Colon (tissue), 2 donors: ENCODE measurements at regions not wholly inside any gene's neighbourhood (a gene's known extent, or its start where the extent isn't known, plus 50 kb on each side); places are given as distances from the start of the nearest gene placed in this dataset.
"Not testable (repeated sequence)": the region's sequence is repeated elsewhere in the genome, so short reads cannot be mapped to it uniquely, and the experiment has no call there.

Experiments
- FAIRE-seq: peaks from 2 replicates; lab custom pipeline; 2012; peaks lifted over from hg19 to GRCh38; lab: Jason Lieb, UNC
- donor health status: control.
- donor health status: control.

DNA sequence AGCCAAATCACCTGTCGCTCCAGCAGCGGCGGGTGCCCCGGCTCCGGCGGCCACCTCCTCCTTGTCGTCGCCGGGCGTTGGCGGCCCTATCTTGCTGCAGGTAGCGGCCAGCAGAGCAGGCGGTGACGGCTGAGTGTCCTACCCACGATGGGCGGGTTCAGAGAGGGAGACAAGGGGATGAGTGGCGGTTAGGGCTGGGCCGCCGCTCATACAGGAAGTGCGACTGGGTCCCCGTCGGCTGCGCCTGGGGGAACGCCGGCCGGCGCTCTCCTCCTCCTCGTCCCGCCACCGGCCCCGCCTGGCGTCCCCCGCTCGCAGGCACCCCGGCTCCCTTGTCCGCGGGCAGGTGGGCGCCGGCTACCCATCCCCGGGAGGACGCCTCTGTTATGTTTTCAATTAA lies 1692.0 kb downstream of the SLITRK5 start:
- FAIRE-seq, result no peak

GRCh38 chr13:89372193-89372592 lies 1701.0 kb downstream of the SLITRK5 start:
- no peak for FAIRE-seq

DNA sequence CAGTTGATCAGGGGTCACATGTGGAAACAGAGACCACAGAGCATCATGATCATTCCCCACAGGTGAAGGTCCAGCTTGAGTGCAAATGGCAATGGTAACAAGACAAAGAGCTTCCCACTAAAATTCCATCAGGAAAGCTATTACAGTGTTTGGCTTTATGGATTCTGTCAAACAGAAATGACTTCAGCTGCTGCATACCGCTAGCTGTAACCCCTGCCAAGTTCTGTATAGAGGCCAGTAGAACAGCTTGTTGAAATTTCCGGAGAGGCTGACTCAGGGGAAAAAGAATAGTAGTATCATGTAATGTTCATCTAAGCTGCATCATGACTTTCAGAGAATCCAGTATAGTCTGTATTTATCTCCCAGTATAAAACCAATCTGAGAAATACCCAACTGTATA lies 1704.7 kb downstream of the SLITRK5 start:
- no peak for FAIRE-seq

GRCh38 chr13:89380101-89380500 lies 1708.9 kb downstream of the SLITRK5 start:
- no peak for FAIRE-seq

DNA sequence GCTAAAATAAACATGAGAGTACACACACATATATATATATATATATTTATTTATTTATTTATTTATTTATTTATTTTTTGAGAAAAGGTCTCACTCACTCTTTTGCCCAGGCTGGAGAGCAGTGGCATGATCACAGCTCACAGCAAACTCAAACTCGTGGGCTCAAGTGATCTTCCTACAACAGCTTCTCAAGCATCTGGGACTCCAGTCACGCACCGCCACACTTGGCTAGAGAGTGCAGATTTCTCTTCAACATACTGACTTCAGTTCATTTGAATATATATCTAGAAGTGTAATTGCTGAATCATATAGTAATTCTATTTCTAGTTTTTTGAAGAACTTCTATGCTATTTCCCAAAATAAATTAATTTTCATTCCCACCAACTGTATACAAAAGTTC lies 1711.8 kb downstream of the SLITRK5 start:
- FAIRE-seq, result no peak

- no peak for FAIRE-seq
Measured at GRCh38 chr13:89383891-89384290, 1712.7 kb downstream of the SLITRK5 start.

- FAIRE-seq, result no peak
Measured at GRCh38 chr13:89393758-89394304, 1722.7 kb downstream of the SLITRK5 start.

- no peak for FAIRE-seq
Measured at GRCh38 chr13:89401264-89401675, 1730.1 kb downstream of the SLITRK5 start.

DNA sequence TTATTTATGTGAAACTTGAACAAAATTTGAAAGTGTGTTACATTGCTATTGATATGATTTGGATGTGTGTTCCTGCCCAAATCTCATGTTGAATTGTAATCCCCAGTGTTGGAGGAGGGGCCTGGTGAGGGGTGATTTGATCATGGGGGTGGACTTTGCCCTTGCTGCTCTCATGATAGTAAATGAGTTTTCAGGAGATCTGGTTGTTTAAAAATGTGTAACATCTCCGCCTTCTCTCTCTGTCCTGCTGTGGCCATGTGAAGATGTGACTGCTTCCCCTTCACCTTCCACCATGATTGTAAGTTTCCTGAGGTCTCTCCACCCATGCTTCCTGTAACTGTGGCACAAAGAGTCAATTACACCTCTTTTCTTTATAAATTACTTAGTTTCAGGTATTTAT lies 1731.0 kb downstream of the SLITRK5 start:
- no peak for FAIRE-seq

DNA sequence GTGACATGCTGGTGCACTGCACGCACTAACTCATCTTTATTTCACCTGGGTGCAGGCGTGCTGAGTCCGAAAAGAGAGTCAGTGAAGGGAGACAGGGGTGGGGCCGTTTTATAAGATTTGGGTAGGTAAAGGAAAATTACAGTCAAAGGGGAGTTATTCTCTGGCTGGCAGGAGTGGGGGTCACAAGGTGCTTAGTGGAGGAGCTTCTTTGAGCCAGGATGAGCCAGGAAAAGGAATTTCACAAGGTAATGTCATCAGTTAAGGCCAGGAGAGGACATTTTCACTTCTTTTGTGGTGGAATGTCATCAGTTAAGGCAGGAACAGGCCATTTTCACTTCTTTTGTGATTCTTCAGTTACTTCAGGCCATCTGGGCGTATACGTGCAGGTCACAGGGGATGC lies 1734.9 kb downstream of the SLITRK5 start:
- not testable (repeated sequence) for FAIRE-seq

DNA sequence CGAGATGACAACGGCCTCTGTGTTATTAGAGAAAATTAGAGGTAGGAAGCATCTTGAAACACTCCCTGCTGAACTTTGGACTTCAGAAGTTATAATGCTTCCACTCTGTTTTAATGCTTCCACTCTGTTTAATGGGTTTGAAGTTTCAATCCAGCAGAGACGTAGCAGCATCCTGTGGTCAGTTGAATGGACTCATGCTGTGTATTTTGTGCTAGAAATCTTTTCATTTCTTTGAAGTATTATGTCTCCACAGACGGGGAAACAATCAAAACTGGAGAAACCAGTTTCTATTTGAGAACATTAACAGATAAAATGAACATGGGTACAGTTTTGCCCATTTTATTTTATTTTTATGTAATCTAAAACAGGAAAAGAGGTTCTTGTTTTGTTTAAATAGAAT lies 1736.2 kb downstream of the SLITRK5 start:
- no peak for FAIRE-seq

GRCh38 chr13:89432997-89433396 lies 1761.8 kb downstream of the SLITRK5 start:
- no peak for FAIRE-seq

DNA sequence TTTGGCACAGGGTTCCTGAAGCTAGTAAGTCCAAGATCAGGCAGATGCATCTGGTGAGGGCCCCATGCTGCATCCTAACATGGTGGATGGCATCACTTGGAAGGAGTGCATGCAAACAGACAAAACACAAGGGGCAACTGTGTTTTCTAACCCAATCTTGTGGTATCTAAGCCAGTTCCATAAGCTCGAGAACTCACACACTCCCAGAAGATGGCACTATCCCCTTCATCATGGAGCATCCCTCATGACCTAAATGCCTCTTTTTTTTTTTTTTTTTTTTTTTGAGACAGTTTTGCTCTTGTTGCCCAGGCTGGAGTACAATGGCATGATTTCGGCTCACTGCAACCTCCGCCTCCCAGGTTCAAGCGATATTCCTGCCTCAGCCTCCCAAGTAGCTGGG lies 1763.5 kb downstream of the SLITRK5 start:
- not testable (repeated sequence) for FAIRE-seq

DNA sequence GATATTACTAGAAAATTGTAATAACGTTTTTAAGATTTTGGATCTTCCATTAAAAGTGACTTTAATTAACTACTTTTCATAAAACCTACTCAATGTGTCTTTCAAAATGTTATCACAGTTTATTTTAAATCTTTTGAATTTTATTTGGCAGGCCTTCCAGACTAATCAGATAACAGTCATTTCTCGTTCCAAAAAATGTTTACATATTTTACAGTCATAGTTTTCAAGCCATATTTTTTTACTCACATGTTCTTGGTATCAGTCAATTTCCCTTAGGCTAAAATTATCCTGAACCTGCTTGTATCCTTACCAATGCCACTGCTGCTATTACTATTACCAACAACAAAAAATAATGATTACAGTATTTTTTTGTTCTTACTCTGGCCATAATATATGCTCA lies 1783.5 kb downstream of the SLITRK5 start:
- no peak for FAIRE-seq

- no peak for FAIRE-seq
Measured at GRCh38 chr13:89455225-89455624, 1784.1 kb downstream of the SLITRK5 start.

- FAIRE-seq, result no peak
Measured at GRCh38 chr13:89455741-89456140, 1784.6 kb downstream of the SLITRK5 start.

- no peak for FAIRE-seq
Measured at GRCh38 chr13:89457977-89458376, 1786.8 kb downstream of the SLITRK5 start.

- no peak for FAIRE-seq
Measured at GRCh38 chr13:89458456-89458855, 1787.3 kb downstream of the SLITRK5 start.

DNA sequence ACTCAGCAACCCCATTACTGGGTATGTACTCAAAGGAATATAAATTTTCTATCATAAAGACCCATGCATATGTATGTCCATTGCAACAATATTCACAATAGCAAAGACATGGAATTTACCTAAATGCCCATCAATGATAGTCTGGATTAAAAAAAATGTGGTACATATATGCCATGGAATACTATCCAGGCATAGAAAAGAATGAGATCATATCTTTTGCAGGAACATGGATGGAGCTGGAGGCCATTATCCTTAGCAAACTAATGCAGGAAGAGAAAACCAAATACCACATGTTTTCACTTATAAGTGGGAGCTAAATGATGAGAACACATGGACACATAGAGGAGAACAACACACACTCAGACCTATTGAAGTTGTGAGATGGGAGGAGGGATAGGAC lies 1789.7 kb downstream of the SLITRK5 start:
- FAIRE-seq, result not testable (repeated sequence)

- FAIRE-seq, result no peak
Measured at GRCh38 chr13:89465366-89465765, 1794.2 kb downstream of the SLITRK5 start.

- FAIRE-seq, result no peak
Measured at GRCh38 chr13:89468081-89468480, 1796.9 kb downstream of the SLITRK5 start.

DNA sequence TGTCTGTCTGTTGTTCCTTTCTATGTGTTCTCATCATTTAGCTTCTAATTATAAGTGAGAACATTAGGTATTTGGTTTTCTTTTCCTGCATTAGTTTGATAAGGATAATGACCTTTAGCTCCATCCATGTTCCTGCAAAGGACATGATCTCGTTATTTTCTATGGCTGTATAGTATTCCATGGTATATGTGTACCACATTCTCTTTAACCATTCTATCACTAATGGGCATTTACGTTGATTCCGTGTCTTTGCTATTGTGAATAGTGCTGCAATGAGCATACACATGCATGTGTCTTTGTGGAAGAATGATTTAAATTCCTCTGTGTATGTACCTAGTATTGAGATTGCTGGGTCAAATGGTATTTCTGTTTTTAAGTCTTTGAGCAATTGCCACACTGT lies 1799.7 kb downstream of the SLITRK5 start:
- no peak for FAIRE-seq

- no peak for FAIRE-seq
Measured at GRCh38 chr13:89474432-89474831, 1803.3 kb downstream of the SLITRK5 start.

DNA sequence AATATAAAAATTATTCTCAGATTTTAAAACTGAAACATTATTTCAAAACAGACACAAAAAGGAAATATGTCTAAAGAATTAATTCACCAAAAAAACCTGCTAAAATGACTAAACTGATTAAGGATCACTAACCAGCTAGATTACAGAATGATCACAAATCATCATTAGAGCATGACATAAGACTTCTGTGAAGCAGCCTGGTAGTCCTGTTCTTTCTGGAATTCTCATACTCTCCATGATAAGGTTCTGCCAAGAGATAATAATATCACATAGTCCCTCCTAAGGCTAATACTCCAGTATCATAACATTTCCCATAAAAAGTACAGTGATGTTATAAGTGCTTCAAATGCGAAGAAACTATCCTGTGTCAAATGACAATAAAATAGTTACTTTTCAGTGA lies 1814.9 kb downstream of the SLITRK5 start:
- no peak for FAIRE-seq

DNA sequence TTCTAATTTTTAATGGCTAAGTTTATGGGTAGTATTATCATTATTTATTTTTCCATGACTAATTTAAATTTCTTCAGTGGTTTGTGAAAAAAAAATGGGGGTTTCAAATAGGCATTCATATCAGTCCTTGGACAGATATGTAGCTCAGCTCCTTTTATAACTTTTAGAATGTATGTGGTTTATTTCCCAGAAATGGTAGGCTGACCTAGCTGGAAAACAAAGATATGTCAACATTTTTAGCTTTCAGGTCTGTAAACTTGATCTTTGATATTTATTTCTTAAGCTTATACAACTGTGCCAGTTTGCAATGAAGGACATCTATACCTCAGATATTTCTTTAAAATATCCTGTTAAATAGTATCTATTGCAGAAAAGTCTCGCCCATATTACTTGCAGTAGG lies 1815.5 kb downstream of the SLITRK5 start:
- no peak for FAIRE-seq
